ENCODE measurements at regions not wholly inside any gene's neighbourhood (a gene's known extent, or its start where the extent isn't known, plus 50 kb on each side); places are given as distances from the start of the nearest gene placed in this dataset.

DNA sequence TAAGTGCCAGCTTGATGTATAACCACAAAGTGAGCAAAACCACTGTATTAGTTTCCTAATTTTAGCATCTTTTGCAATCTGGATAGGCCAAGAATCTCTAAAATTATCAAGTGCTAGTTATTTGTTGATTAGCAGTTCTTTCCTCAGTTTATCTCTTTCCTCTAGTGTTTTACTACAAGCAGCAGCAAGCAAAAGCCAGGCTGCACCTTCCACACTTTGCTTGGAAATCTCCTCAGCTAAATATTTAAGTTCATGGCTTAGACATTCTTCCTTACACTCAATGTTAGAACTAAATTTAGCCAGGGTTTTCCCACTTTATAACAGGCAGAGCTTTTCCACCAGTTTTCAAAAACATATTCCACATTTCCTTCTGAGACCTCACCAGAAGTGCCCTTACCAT is 85.7 kb upstream of the BMPER start:
- Mint-ChIP-seq H3K36me3 (peaks cover 9% of the 10 kb centered on the region), H3K4me3 (no peak overlapping the region), H3K9me3 (peaks cover 0 to 2% of the 10 kb centered on the region in 2 donors), H3K27ac (no peak overlapping the region), H3K4me1 (peaks cover 2 to 3% of the 10 kb centered on the region in 2 donors), H3K27me3 (ENCODE audit: low read depth in 2 of 2) (peaks cover 0 to 9% of the 10 kb centered on the region in 2 donors)
- H3K27me3 ChIP-seq (ENCODE audit: control insufficient read depth, insufficient read depth, low read length) = no peaks in the 10 kb centered on the region
- no peak overlapping the region for H3K27ac ChIP-seq (ENCODE audit: low read length)
- H3K36me3 ChIP-seq (ENCODE audit: control insufficient read depth, insufficient read depth, low read length) = no peaks in the 10 kb centered on the region
- H3K4me1 ChIP-seq (ENCODE audit: control insufficient read depth, insufficient read depth, low read length) = no peaks in the 10 kb centered on the region
- ATAC-seq (no peak), DNase-seq (no peak)
- H3K9me3 ChIP-seq (ENCODE audit: control insufficient read depth, insufficient read depth, low read length) = no peaks in the 10 kb centered on the region
- TF ChIP-seq, protein P1, sequence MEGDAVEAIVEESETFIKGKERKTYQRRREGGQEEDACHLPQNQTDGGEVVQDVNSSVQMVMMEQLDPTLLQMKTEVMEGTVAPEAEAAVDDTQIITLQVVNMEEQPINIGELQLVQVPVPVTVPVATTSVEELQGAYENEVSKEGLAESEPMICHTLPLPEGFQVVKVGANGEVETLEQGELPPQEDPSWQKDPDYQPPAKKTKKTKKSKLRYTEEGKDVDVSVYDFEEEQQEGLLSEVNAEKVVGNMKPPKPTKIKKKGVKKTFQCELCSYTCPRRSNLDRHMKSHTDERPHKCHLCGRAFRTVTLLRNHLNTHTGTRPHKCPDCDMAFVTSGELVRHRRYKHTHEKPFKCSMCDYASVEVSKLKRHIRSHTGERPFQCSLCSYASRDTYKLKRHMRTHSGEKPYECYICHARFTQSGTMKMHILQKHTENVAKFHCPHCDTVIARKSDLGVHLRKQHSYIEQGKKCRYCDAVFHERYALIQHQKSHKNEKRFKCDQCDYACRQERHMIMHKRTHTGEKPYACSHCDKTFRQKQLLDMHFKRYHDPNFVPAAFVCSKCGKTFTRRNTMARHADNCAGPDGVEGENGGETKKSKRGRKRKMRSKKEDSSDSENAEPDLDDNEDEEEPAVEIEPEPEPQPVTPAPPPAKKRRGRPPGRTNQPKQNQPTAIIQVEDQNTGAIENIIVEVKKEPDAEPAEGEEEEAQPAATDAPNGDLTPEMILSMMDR (IDR thresholded peaks at IDR 0.05) = no peak
- H3K4me3 ChIP-seq (ENCODE audit: low read length) = no peak overlapping the region
- intact Hi-C loops (cut with micrococcal nuclease) = no loop called here

DNA sequence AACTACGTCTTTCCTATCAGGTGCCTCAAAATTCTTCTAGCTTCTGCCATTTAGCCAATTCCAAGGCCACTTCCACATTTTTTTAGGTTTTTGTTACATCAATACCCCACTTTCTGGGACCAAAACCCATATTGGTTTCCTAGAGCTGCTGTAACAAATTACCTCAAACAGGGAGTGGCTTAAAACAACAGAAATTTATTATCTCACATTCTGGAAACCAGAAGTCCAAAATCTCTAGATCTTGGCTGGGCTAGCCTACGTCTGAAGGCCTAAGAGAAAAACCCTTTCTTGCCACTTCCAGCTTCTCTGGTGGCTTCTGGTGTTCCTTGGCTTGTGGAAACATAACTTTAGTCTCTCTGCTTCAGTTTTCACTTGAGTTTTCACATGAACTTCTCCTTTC is 85.1 kb upstream of the BMPER start:
- Mint-ChIP-seq H3K27me3 (ENCODE audit: low read depth in 2 of 2) (peaks cover 0 to 9% of the 10 kb centered on the region in 2 donors), H3K9me3 (peaks cover 0 to 2% of the 10 kb centered on the region in 2 donors), H3K36me3 (peaks cover 9% of the 10 kb centered on the region), H3K4me1 (no peaks in the 10 kb centered on the region), H3K4me3 (no peak overlapping the region), H3K27ac (no peak overlapping the region)
- H3K27ac ChIP-seq (ENCODE audit: low read length) = no peak overlapping the region
- 75% methylated on average over 2 of the region's 2 CpGs for WGBS (ENCODE audit: insufficient coverage)
- no peak overlapping the region for H3K4me3 ChIP-seq (ENCODE audit: low read length)
- TF ChIP-seq, protein P1 (IDR thresholded peaks at IDR 0.05) = no peak
- DNase-seq (no peak), ATAC-seq (no peak)
- intact Hi-C loops (cut with micrococcal nuclease) = no loop called here
- no peaks in the 10 kb centered on the region for H3K36me3 ChIP-seq (ENCODE audit: control insufficient read depth, insufficient read depth, low read length)
- no peaks in the 10 kb centered on the region for H3K4me1 ChIP-seq (ENCODE audit: control insufficient read depth, insufficient read depth, low read length)
- no peaks in the 10 kb centered on the region for H3K27me3 ChIP-seq (ENCODE audit: control insufficient read depth, insufficient read depth, low read length)
- no peaks in the 10 kb centered on the region for H3K9me3 ChIP-seq (ENCODE audit: control insufficient read depth, insufficient read depth, low read length)

DNA sequence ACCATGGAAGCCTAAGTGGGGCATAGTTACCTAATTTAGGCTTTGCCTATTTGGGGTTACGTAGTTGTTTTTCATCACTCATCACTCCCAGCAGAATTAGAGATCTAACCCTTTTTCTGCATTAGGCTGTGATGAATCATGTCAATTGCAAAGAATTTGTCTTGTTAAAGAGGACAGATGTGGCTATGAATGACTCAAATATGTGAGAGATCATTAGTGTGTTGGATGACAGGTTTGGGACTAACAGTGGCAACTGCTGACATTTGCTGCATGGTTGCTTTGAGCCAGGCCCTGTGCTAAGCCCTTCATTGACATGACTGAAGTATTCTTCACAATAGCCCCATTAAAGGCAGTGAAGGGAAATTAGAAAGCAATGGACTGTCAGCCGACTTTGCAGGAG is 83.4 kb upstream of the BMPER start:
- Mint-ChIP-seq H3K27me3 (ENCODE audit: low read depth in 2 of 2) (peaks cover 0 to 9% of the 10 kb centered on the region in 2 donors), H3K27ac (no peak overlapping the region), H3K9me3 (peaks cover 0 to 2% of the 10 kb centered on the region in 2 donors), H3K36me3 (peaks cover 9% of the 10 kb centered on the region), H3K4me3 (no peak overlapping the region), H3K4me1 (no peaks in the 10 kb centered on the region)
- DNase-seq (no peak), ATAC-seq (no peak)
- H3K36me3 ChIP-seq (ENCODE audit: control insufficient read depth, insufficient read depth, low read length) = no peaks in the 10 kb centered on the region
- TF ChIP-seq, protein P1 (IDR thresholded peaks at IDR 0.05) = no peak
- H3K9me3 ChIP-seq (ENCODE audit: control insufficient read depth, insufficient read depth, low read length) = no peaks in the 10 kb centered on the region
- WGBS (ENCODE audit: insufficient coverage) = 96% methylated on average over 2 of the region's 2 CpGs
- intact Hi-C loops (cut with micrococcal nuclease) = no loop called here
- H3K27ac ChIP-seq (ENCODE audit: low read length) = no peak overlapping the region
- H3K4me3 ChIP-seq (ENCODE audit: low read length) = no peak overlapping the region
- no peaks in the 10 kb centered on the region for H3K4me1 ChIP-seq (ENCODE audit: control insufficient read depth, insufficient read depth, low read length)
- no peaks in the 10 kb centered on the region for H3K27me3 ChIP-seq (ENCODE audit: control insufficient read depth, insufficient read depth, low read length)

DNA sequence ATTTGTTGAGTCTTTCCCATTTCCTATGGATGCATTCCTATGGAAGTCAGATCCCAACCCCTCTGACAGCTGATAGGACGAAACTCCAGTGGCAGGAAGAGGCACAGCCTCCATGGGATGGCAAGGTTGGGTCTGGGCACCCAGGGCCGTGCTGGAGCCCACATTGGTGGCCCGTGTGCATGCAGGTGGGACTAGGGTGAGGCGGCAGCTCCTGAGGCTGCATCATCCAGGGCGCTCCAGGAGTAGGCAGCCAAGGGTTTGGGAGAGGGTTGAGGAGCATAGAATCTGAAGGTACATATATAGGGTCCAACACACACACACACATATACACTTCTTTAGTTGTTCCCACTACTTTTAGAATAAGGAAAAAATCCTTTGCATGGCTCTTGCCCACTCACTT is 81.4 kb upstream of the BMPER start:
- no peak for ATAC-seq
- H3K4me3 ChIP-seq (ENCODE audit: low read length) = no peak overlapping the region
- H3K9me3 Mint-ChIP-seq = peaks cover 0 to 2% of the 10 kb centered on the region in 2 donors
- no peaks in the 10 kb centered on the region for H3K4me1 ChIP-seq (ENCODE audit: control insufficient read depth, insufficient read depth, low read length)
- no peaks in the 10 kb centered on the region for H3K4me1 Mint-ChIP-seq
- no peak for DNase-seq
- intact Hi-C loops (cut with micrococcal nuclease) = no loop called here
- TF ChIP-seq, protein P1 (IDR thresholded peaks at IDR 0.05) = no peak
- 80% methylated on average over 4 of the region's 5 CpGs for WGBS (ENCODE audit: insufficient coverage)
- no peaks in the 10 kb centered on the region for H3K27me3 ChIP-seq (ENCODE audit: control insufficient read depth, insufficient read depth, low read length)
- H3K27me3 Mint-ChIP-seq (ENCODE audit: low read depth in 2 of 2) = no peaks in the 10 kb centered on the region
- peaks cover 9% of the 10 kb centered on the region for H3K36me3 Mint-ChIP-seq
- no peaks in the 10 kb centered on the region for H3K36me3 ChIP-seq (ENCODE audit: control insufficient read depth, insufficient read depth, low read length)
- H3K27ac Mint-ChIP-seq = no peak overlapping the region
- no peak overlapping the region for H3K27ac ChIP-seq (ENCODE audit: low read length)
- H3K9me3 ChIP-seq (ENCODE audit: control insufficient read depth, insufficient read depth, low read length) = peaks cover under 1% of the 10 kb centered on the region
- H3K4me3 Mint-ChIP-seq = no peak overlapping the region

Data from natural killer cell (primary cell).